KG1 (cell line): ENCODE measurements at regions not wholly inside any gene's neighbourhood (a gene's known extent, or its start where the extent isn't known, plus 50 kb on each side); places are given as distances from the start of the nearest gene placed in this dataset.

Source experiments
- DNase-seq: peaks from one replicate; lab custom pipeline; 2025; lab: John Stamatoyannopoulos, UW

GRCh38 chrX:76228499-76228898, 55.6 kb downstream of the PBDC1 start:
- DNase-seq, result no peak

GRCh38 chrX:76248901-76249300, 76.0 kb downstream of the PBDC1 start:
- no peak for DNase-seq

GRCh38 chrX:76253432-76253831, 80.6 kb downstream of the PBDC1 start:
- DNase-seq, result peak; percentile 0

GRCh38 chrX:76279007-76279406, 106.1 kb downstream of the PBDC1 start:
- DNase-seq, result no peak
